Sigmoid colon (tissue), 6 donors: ENCODE measurements at regions not wholly inside any gene's neighbourhood (a gene's known extent, or its start where the extent isn't known, plus 50 kb on each side); places are given as distances from the start of the nearest gene placed in this dataset.

Source experiments
- DNase-seq: peaks from one replicate; pipeline ENCODE4 v3.0.0-alpha.2; 2019
- H3K27ac ChIP-seq, 4 donors: fragments of 200-600 bp; sonication (generic); one replicate each; pipeline ENCODE4 v1.5.1; 2016 to 2019; ENCODE audit warnings: mild to moderate bottlenecking in 1 of 4
- H3K27me3 ChIP-seq, 3 donors: fragments of 200-600 bp; sonication (generic); one replicate each; pipeline ENCODE4 v1.5.1; 2019; ENCODE audit warnings: mild to moderate bottlenecking in 1 of 3
- H3K36me3 ChIP-seq, 4 donors: fragments of 200-600 bp; sonication (generic); one replicate each; pipeline ENCODE4 v1.5.1; 2016 to 2019
- H3K4me1 ChIP-seq, 4 donors: fragments of 200-600 bp; sonication (generic); one replicate each; pipeline ENCODE4 v1.5.1; 2017 to 2019
- H3K4me3 ChIP-seq, 4 donors: fragments of 200-600 bp; sonication (generic); one replicate each; pipeline ENCODE4 v1.5.1; 2017 to 2019; ENCODE audit warnings: mild to moderate bottlenecking in 2 of 4, moderate library complexity in 1 of 4
- H3K9me3 ChIP-seq, 4 donors: fragments of 200-600 bp in 3 of 4; sonication (generic) in 3 of 4; one replicate each; pipeline versions ENCODE4 v1.5.1 to v1.6.1; 2013 to 2019
- EP300 ChIP-seq, 4 donors: sonication (generic); formaldehyde crosslinking; IDR thresholded peaks; one replicate each; pipeline ENCODE4 v1.6.1; 2017; ENCODE audit warnings: antibody characterized with exemption in 4 of 4
- POLR2A ChIP-seq, 2 donors: fragments of 450-650 bp; IDR thresholded peaks; one replicate each; pipeline ENCODE4 v1.6.1; 2016; ENCODE audit warnings: antibody characterized with exemption in 2 of 2, mild to moderate bottlenecking in 2 of 2, moderate library complexity in 2 of 2
- POLR2AphosphoS5 ChIP-seq, 4 donors: sonication (generic); formaldehyde crosslinking; IDR thresholded peaks; one replicate each; pipeline ENCODE4 v1.6.1; 2017; ENCODE audit warnings: antibody characterized with exemption in 4 of 4
- WGBS, 2 donors: extraction: QIAGEN DNeasy Blood & Tissue Kit; methylation state at CpG; one replicate each; pipeline ENCODE4 v1.1.7; 2013; 5-methylcytosine and 5-hydroxymethylcytosine counted together
- intact Hi-C: fragments of 100-400 bp; cut with DNase I; formaldehyde crosslinking; loops from one replicate; pipeline ENCODE4 v1.15.1; 2023
- TF ChIP-seq, protein P1 (sequence below), 4 experiments: fragments of 450-650 bp in 3 of 4; fragments of 200-600 bp in 1 of 4; IDR thresholded peaks; one replicate each; pipeline ENCODE4 v1.5.1; 2016 to 2019; ENCODE audit warnings: antibody characterized with exemption in 4 of 4, mild to moderate bottlenecking in 3 of 4, moderate library complexity in 2 of 4
- donor health status: healthy with polysubstance abuse.
- donor health status: healthy.

DNA sequence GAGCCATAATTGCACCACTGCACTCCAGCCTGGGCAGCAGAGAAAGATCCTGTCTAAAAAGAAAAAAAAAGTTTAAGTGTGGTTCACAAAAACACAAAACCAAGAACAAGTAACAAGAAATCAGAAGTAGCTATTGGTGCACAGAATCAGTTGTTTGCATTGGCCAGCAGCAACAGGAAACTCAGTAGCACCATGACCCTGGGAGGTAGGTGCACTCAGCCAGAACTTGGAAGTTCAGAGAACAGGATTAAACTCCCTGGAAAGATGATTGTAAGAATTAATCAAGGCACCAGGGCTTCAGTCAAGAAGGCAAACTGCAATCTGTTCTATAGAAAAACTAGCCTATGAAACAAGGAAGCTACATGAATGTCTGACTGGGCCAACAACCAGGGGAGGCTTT is 267.9 kb downstream of the COL12A1 start:
- no peaks in the 10 kb centered on the region for H3K9me3 ChIP-seq
- no peaks in the 10 kb centered on the region for H3K36me3 ChIP-seq
- peaks cover 0 to 5% (median 0%) of the 10 kb centered on the region in 4 donors for H3K4me1 ChIP-seq
- intact Hi-C loops, result no loop called here
- TF ChIP-seq EP300 (IDR thresholded peaks at IDR 0.05), result no peak
- no peak for TF ChIP-seq POLR2AphosphoS5 (IDR thresholded peaks at IDR 0.05)
- TF ChIP-seq, protein P1, sequence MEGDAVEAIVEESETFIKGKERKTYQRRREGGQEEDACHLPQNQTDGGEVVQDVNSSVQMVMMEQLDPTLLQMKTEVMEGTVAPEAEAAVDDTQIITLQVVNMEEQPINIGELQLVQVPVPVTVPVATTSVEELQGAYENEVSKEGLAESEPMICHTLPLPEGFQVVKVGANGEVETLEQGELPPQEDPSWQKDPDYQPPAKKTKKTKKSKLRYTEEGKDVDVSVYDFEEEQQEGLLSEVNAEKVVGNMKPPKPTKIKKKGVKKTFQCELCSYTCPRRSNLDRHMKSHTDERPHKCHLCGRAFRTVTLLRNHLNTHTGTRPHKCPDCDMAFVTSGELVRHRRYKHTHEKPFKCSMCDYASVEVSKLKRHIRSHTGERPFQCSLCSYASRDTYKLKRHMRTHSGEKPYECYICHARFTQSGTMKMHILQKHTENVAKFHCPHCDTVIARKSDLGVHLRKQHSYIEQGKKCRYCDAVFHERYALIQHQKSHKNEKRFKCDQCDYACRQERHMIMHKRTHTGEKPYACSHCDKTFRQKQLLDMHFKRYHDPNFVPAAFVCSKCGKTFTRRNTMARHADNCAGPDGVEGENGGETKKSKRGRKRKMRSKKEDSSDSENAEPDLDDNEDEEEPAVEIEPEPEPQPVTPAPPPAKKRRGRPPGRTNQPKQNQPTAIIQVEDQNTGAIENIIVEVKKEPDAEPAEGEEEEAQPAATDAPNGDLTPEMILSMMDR (IDR thresholded peaks at IDR 0.05), result no peak
- TF ChIP-seq POLR2A (IDR thresholded peaks at IDR 0.05), result no peak
- H3K4me3 ChIP-seq, result no peak overlapping the region
- no peak overlapping the region for H3K27ac ChIP-seq
- DNase-seq, result no peak
- no peaks in the 10 kb centered on the region for H3K27me3 ChIP-seq

DNA sequence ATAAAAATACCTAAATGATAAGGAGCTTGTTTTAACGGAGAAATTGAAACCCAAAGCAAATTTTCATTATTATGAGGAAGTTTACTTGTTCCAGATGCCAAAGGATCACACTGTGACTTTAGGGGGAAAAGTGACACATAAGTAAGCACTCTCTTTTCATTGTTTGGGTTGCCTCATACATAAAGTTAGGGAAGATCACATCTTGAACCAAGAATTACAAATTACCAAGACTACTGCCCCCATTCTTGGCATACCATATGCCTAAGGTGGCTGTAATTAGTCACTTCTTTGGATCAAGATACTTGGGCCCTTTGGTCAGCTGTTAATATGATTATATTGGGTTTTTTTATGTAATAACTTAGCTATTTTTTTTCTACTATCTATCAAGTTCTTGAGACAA is 269.0 kb downstream of the COL12A1 start:
- TF ChIP-seq EP300 (IDR thresholded peaks at IDR 0.05) (no peak), POLR2A (IDR thresholded peaks at IDR 0.05) (no peak), POLR2AphosphoS5 (IDR thresholded peaks at IDR 0.05) (no peak)
- TF ChIP-seq, protein P1 (IDR thresholded peaks at IDR 0.05), result no peak
- DNase-seq, result no peak
- 39 to 78% methylated on average over 1 of the region's 1 CpG for WGBS, 2 donors
- intact Hi-C loops, result no loop called here
- H3K9me3 ChIP-seq, result no peaks in the 10 kb centered on the region
- H3K27ac ChIP-seq, result no peak overlapping the region
- H3K4me3 ChIP-seq, result no peak overlapping the region
- no peaks in the 10 kb centered on the region for H3K36me3 ChIP-seq
- no peaks in the 10 kb centered on the region for H3K27me3 ChIP-seq
- peaks cover 0 to 8% (median 3%) of the 10 kb centered on the region in 4 donors for H3K4me1 ChIP-seq

DNA sequence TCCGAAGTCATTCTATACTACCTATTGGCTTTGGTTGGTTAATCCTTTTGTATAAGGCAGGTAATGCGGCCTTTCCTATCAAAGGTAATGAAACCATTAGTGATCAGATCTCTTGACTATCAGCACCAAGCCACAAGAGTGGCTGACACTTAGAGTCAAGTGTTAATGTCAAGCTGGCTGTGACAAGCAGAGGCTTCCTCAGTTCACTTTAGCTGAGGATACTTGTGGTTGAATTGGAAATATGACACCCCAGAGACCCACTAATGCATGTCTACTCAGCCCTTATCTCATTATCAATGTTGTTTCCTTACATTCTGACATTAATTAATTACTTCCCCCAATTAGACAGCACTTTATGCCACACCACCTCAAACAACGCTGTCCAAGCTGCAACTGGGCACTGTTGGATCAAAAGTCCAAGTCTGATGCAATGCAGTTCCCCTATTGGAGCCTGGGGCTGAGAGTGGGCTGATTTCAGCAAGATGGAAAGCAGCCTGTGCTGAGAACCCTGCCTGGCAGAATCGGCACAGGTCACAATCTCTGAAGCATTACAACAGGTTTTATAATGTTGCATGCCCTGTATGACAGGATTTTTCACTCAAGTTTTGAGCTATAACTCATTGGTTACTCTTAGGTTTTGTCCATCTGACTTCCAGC is 273.5 kb downstream of the COL12A1 start:
- TF ChIP-seq, protein P1 (IDR thresholded peaks at IDR 0.05), result no peak
- TF ChIP-seq EP300 (IDR thresholded peaks at IDR 0.05), result no peak
- no peak for TF ChIP-seq POLR2A (IDR thresholded peaks at IDR 0.05)
- no peak for TF ChIP-seq POLR2AphosphoS5 (IDR thresholded peaks at IDR 0.05)
- intact Hi-C loops, result no loop called here

DNA sequence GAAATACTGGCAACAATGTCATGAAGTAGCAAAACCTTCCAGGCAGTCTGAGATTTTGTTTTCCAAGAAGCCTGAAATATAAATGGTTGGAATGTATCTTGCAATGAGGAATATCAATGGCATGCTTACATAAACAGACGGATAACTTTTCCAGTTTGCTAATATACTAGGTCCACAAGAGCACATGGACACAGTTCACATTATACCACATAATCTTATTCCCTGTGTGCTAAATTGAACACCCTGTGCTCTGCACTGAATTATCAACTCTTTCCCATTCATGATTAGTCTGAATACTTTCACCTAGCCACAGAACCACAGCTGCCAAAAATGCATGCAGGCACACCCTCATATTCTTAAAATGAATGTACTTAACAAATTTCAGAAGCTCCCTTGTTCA is 274.3 kb downstream of the COL12A1 start:
- H3K36me3 ChIP-seq, result no peaks in the 10 kb centered on the region
- DNase-seq, result no peak
- no peak overlapping the region for H3K4me3 ChIP-seq
- peak overlapping the region in 1 of 4 donors; percentile 53 for H3K27ac ChIP-seq
- TF ChIP-seq POLR2A (IDR thresholded peaks at IDR 0.05) (no peak), EP300 (IDR thresholded peaks at IDR 0.05) (no peak), POLR2AphosphoS5 (IDR thresholded peaks at IDR 0.05) (no peak)
- TF ChIP-seq, protein P1 (IDR thresholded peaks at IDR 0.05), result no peak
- WGBS, 2 donors, result 67 to 77% methylated on average over 1 of the region's 1 CpG
- H3K4me1 ChIP-seq, result peaks cover 0 to 19% (median 6%) of the 10 kb centered on the region in 4 donors
- no peaks in the 10 kb centered on the region for H3K27me3 ChIP-seq
- intact Hi-C loops, result no loop called here
- H3K9me3 ChIP-seq, result no peaks in the 10 kb centered on the region

More for the DNA sequence above, 273.5 kb downstream of the COL12A1 start:
- no peak for DNase-seq
- WGBS, 2 donors, result 65 to 67% methylated on average over 4 of the region's 4 CpGs
- Histone ChIP-seq H3K27ac (peak overlapping the region in 1 of 4 donors; percentile 53), H3K4me3 (no peak overlapping the region), H3K4me1 (peaks cover 0 to 19% (median 6%) of the 10 kb centered on the region in 4 donors), H3K36me3 (no peaks in the 10 kb centered on the region), H3K9me3 (no peaks in the 10 kb centered on the region), H3K27me3 (no peaks in the 10 kb centered on the region)

DNA sequence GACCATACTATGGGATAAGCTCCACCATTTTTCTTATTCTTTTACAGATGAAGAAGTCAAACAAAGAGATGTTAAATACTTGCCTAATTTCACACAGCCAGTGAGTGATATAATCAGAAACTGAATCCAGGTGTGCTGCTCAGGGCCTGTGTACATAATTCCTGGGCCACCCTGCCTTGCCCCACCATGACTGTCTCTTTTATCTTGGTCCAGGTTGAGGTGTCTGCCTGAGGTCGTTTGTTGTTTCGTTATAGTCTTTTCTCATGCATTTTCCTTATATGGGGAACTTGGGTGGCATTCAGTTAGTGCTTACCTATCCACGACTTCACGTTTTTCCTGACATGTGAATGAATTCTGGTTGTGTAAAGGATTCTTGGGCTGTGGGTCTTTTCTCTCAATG is 277.6 kb downstream of the COL12A1 start:
- peaks cover 0 to 19% (median 6%) of the 10 kb centered on the region in 4 donors for H3K4me1 ChIP-seq
- intact Hi-C loops, result no loop called here
- no peak overlapping the region for H3K27ac ChIP-seq
- 47 to 77% methylated on average over 4 of the region's 4 CpGs for WGBS, 2 donors
- H3K9me3 ChIP-seq, result no peaks in the 10 kb centered on the region
- no peak for TF ChIP-seq POLR2AphosphoS5 (IDR thresholded peaks at IDR 0.05)
- TF ChIP-seq EP300 (IDR thresholded peaks at IDR 0.05), result no peak
- TF ChIP-seq POLR2A (IDR thresholded peaks at IDR 0.05), result no peak
- no peak overlapping the region for H3K4me3 ChIP-seq
- H3K36me3 ChIP-seq, result no peaks in the 10 kb centered on the region
- H3K27me3 ChIP-seq, result no peaks in the 10 kb centered on the region
- DNase-seq, result no peak
